A549 (cell line): ENCODE measurements at regions not wholly inside any gene's neighbourhood (a gene's known extent, or its start where the extent isn't known, plus 50 kb on each side); places are given as distances from the start of the nearest gene placed in this dataset.
A peak's percentile ranks its signal among the peaks of the same experiment; 100 is the strongest.

Source experiments
- ATAC-seq, 2 experiments: fragments of 200-7000 bp in 1 of 2; fragments of >200 bp in 1 of 2; cut with Nextera tagmentation in 1 of 2; cut with Tn5 transposase in 1 of 2; 3 replicates each; pipeline versions ENCODE4 v1.8.0 to v1.9.1; 2018 to 2020; ENCODE audit warnings: mild to moderate bottlenecking in 1 of 2, moderate library complexity in 1 of 2
- CTCF ChIA-PET: fragments of 300-600 bp; sonication (Branson Sonifier 250); formaldehyde crosslinking; extraction: SDS; loops from one replicate; lab custom pipeline; 2021; ENCODE audit warnings: antibody characterized with exemption, inconsistent platforms; lab: Yijun Ruan, JAX
- POLR2A ChIA-PET: fragments of 350-600 bp; formaldehyde crosslinking; extraction: SDS; loops from one replicate; lab custom pipeline; 2021; ENCODE audit warnings: antibody characterized with exemption, inconsistent platforms; lab: Yijun Ruan, JAX
- DNase-seq, 2 experiments: peaks; one replicate each; pipeline versions ENCODE4 v3.0.0 to v3.0.0-alpha.2; 2011 to 2016; ENCODE audit warnings: low read depth in 1 of 2, low spot score in 1 of 2
- FAIRE-seq: peaks from 2 replicates; lab custom pipeline; 2011; peaks lifted over from hg19 to GRCh38; lab: Jason Lieb, UNC
- H3K27ac ChIP-seq, 2 experiments: fragments of >200 bp; sonication (Bioruptor Twin); formaldehyde crosslinking; 3 replicates each; pipeline ENCODE4 v1.5.1; 2016 to 2017
- H3K4me1 ChIP-seq: fragments of >200 bp; sonication (Bioruptor Twin); formaldehyde crosslinking; 3 replicates; pipeline ENCODE4 v1.6.1; 2016
- H3K4me2 ChIP-seq: fragments of >200 bp; sonication (Bioruptor Twin); formaldehyde crosslinking; 3 replicates; pipeline ENCODE4 v1.6.1; 2016
- H3K4me3 ChIP-seq: fragments of >200 bp; sonication (Bioruptor Twin); formaldehyde crosslinking; 3 replicates; pipeline ENCODE4 v1.5.1; 2016
- H3K9me3 ChIP-seq: fragments of >200 bp; sonication (Bioruptor Twin); formaldehyde crosslinking; 3 replicates; pipeline ENCODE4 v1.6.1; 2016
- ATOH8 ChIP-seq: fragments of 250-450 bp; sonication (Bioruptor Pico); IDR thresholded peaks from 2 replicates; pipeline ENCODE4 v1.5.0; 2020; ENCODE audit warnings: low read depth, mild to moderate bottlenecking, moderate library complexity
- BHLHE40 ChIP-seq: IDR thresholded peaks from 2 replicates; pipeline ENCODE4 v1.6.1; 2012; ENCODE audit warnings: low read depth, low read length, inconsistent platforms
- CBX2 ChIP-seq: fragments of 200-600 bp; sonication (generic); IDR thresholded peaks from 2 replicates; pipeline ENCODE4 v1.6.1; 2016; ENCODE audit warnings: low read depth, mild to moderate bottlenecking, borderline replicate concordance
- EHF ChIP-seq: fragments of 250-450 bp; sonication (Bioruptor Pico); IDR thresholded peaks from 2 replicates; pipeline ENCODE4 v1.5.0; 2020; ENCODE audit warnings: mild to moderate bottlenecking
- EP300 ChIP-seq, 2 experiments: fragments of >200 bp; sonication (Bioruptor Twin); formaldehyde crosslinking; IDR thresholded peaks; 2 replicates in 1 of 2; 3 replicates in 1 of 2; pipeline ENCODE4 v1.6.1; 2016 to 2017
- ESRRA ChIP-seq: fragments of 150-350 bp; IDR thresholded peaks from 2 replicates; pipeline ENCODE4 v1.6.1; 2014; ENCODE audit warnings: mild to moderate bottlenecking, low read length, borderline replicate concordance
- HEYL ChIP-seq: fragments of 250-450 bp; sonication (Bioruptor Pico); IDR thresholded peaks from 2 replicates; pipeline ENCODE4 v1.8.0; 2021; ENCODE audit warnings: mild to moderate bottlenecking, moderate library complexity
- HMGXB4 ChIP-seq: fragments of 250-450 bp; sonication (Bioruptor Pico); IDR thresholded peaks from 2 replicates; pipeline ENCODE4 v1.5.0; 2021; ENCODE audit warnings: mild to moderate bottlenecking, moderate library complexity, borderline replicate concordance
- JUNB ChIP-seq: fragments of >200 bp; sonication (Bioruptor Twin); formaldehyde crosslinking; IDR thresholded peaks from 2 replicates; pipeline ENCODE4 v1.6.1; 2016
- KDM5A ChIP-seq: fragments of 200-600 bp; sonication (generic); IDR thresholded peaks from 2 replicates; pipeline ENCODE4 v1.6.1; 2016; ENCODE audit warnings: antibody characterized with exemption, mild to moderate bottlenecking
- MAFK ChIP-seq: fragments of 450-650 bp; IDR thresholded peaks from 2 replicates; pipeline ENCODE4 v1.6.1; 2014; ENCODE audit not compliant: partially characterized antibody
- MAX ChIP-seq: IDR thresholded peaks from 2 replicates; pipeline ENCODE4 v1.6.1; 2012
- MAZ ChIP-seq: fragments of 150-350 bp; IDR thresholded peaks from 2 replicates; pipeline ENCODE4 v1.6.1; 2014; ENCODE audit warnings: antibody characterized with exemption, low read depth, low read length, borderline replicate concordance
- RCOR1 ChIP-seq: fragments of 150-350 bp; IDR thresholded peaks from 2 replicates; pipeline ENCODE4 v1.6.1; 2014; ENCODE audit warnings: antibody characterized with exemption, low read length, low read depth
- RFX5 ChIP-seq: fragments of 450-650 bp; IDR thresholded peaks from 2 replicates; pipeline ENCODE4 v1.7.1; 2014; ENCODE audit warnings: antibody characterized with exemption, mild to moderate bottlenecking, moderate library complexity
- SMC3 ChIP-seq: fragments of >200 bp; sonication (Bioruptor Twin); formaldehyde crosslinking; IDR thresholded peaks from 3 replicates; pipeline ENCODE4 v1.6.1; 2018; ENCODE audit warnings: inconsistent platforms
- SREBF2 ChIP-seq: fragments of 450-650 bp; IDR thresholded peaks from 2 replicates; pipeline ENCODE4 v1.6.1; 2014; ENCODE audit warnings: mild to moderate bottlenecking, moderate library complexity
- TP53 ChIP-seq: fragments of 250-450 bp; sonication (Bioruptor Pico); IDR thresholded peaks from 2 replicates; pipeline ENCODE4 v1.5.0; 2021; ENCODE audit warnings: mild to moderate bottlenecking, moderate library complexity
- ZC3H11A ChIP-seq: fragments of 450-650 bp; IDR thresholded peaks from 2 replicates; pipeline ENCODE4 v1.6.1; 2014; ENCODE audit warnings: antibody characterized with exemption, mild to moderate bottlenecking
- ZFP36 ChIP-seq: fragments of 450-650 bp; IDR thresholded peaks from 2 replicates; pipeline ENCODE4 v1.6.1; 2014; ENCODE audit warnings: borderline replicate concordance; ENCODE audit not compliant: partially characterized antibody
- WGBS: methylation state at CpG from one replicate; pipeline ENCODE4 v1.1.6; 2017; ENCODE audit errors: missing lambda C conversion rate; 5-methylcytosine and 5-hydroxymethylcytosine counted together
- TF ChIP-seq, protein P1 (sequence below): fragments of >200 bp; sonication (Bioruptor Twin); formaldehyde crosslinking; IDR thresholded peaks from 3 replicates; pipeline ENCODE4 v1.5.1; 2016

- no peak for TF ChIP-seq ATOH8 (CRISPR knock-in tag)
- peak; percentile 64 for TF ChIP-seq SMC3
Observed at GRCh38 chr10:2839081-2839725, 228.1 kb upstream of the PFKP start (continued).

GRCh38 chr10:2837674-2838073 lies 229.7 kb upstream of the PFKP start:
- Histone ChIP-seq H3K4me3 (no peak overlapping the region), H3K27ac (no peak overlapping the region), H3K9me3 (no peaks in the 10 kb centered on the region), H3K4me1 (no peaks in the 10 kb centered on the region), H3K4me2 (no peak overlapping the region)
- 7% methylated on average over 7 of the region's 7 CpGs for WGBS
- DNase-seq (no peak), ATAC-seq (no peak), FAIRE-seq (no peak)
- TF ChIP-seq BHLHE40 (no peak), ZFP36 (no peak), ZC3H11A (no peak), MAZ (no peak), ESRRA (no peak), CBX2 (no peak), KDM5A (no peak), RFX5 (no peak), JUNB (no peak), RCOR1 (no peak), EHF (CRISPR knock-in tag) (no peak), HEYL (CRISPR knock-in tag) (no peak), TP53 (no peak), HMGXB4 (CRISPR knock-in tag) (no peak), MAFK (no peak), EP300 (IDR thresholded peaks at IDR 0.05) (no peak), SREBF2 (no peak), MAX (no peak)
- TF ChIP-seq, protein P1, sequence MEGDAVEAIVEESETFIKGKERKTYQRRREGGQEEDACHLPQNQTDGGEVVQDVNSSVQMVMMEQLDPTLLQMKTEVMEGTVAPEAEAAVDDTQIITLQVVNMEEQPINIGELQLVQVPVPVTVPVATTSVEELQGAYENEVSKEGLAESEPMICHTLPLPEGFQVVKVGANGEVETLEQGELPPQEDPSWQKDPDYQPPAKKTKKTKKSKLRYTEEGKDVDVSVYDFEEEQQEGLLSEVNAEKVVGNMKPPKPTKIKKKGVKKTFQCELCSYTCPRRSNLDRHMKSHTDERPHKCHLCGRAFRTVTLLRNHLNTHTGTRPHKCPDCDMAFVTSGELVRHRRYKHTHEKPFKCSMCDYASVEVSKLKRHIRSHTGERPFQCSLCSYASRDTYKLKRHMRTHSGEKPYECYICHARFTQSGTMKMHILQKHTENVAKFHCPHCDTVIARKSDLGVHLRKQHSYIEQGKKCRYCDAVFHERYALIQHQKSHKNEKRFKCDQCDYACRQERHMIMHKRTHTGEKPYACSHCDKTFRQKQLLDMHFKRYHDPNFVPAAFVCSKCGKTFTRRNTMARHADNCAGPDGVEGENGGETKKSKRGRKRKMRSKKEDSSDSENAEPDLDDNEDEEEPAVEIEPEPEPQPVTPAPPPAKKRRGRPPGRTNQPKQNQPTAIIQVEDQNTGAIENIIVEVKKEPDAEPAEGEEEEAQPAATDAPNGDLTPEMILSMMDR = no peak
- CTCF ChIA-PET = interaction anchor here (1.3 to 3.8 kb wide), 3 partner anchors 15 to 206 kb away, joined by 3 to 21 read pairs (median 8); no protein-coding TSS in a partner anchor
- POLR2A ChIA-PET = no interaction called here
